HG03097 (cell line): ENCODE measurements at regions not wholly inside any gene's neighbourhood (a gene's known extent, or its start where the extent isn't known, plus 50 kb on each side); places are given as distances from the start of the nearest gene placed in this dataset.
"Not testable (repeated sequence)": the region's sequence is repeated elsewhere in the genome, so short reads cannot be mapped to it uniquely, and the experiment has no call there.

Experiments
- ATAC-seq: cut with Tn5 transposase; IDR thresholded peaks from one replicate; pipeline ENCODE4 v1.9.1; 2021; ENCODE audit not compliant: unreplicated experiment, low FRiP score

DNA sequence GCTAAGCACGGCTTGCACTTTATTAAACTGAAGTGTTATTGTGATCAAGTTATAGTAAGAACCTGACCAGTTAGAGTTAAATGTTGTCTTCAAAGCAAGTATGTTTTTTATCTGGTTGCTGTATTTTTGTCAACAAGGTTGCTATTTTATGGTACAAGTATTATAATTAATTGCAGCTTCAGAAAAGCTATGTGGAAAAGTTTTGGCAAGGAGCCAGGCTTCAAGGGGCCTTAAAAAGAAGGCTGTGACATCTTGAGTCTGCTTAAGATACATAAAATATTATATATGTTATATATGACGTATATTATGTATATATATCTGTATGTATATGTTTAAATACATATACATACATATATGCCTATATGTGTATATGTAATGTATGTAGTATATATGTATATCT is 1461.2 kb upstream of the CDH8 start:
- no peak for ATAC-seq

DNA sequence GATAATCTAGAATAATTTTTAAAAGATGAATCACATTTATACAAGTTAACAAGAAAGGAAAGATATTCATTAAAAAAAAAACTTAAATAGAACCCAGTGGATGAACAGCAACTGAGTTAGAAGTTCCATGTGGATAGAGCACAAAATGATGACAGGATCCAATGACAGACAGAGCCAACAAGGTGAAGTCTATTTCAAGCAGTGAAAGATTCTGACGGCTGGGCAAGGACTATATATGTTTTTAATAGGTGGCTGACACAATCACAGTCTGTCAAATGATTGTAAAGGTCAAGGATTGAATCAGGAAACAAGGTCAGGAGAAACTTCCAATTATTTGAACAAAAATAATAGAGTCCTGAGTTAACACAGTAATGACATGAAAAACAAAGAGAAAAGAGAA is 1460.0 kb upstream of the CDH8 start:
- ATAC-seq = no peak

DNA sequence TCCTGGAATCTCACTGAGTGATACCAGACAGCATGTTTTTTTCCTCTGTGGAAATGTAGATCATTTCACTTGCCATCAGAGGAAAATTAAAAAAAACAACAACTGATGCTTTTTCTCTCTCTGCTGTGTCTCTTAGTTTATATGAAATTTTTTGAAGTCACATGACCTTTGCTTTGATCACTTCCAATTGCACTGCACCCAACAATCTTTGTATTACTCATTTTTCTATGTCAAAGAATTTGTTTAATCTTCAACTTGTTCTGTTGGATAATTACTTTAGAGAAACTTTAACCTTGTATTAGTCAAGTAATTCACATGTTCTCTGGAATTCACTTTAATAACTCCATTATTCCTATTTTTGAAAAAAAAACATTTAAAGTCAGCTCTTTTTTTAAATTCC is 1452.7 kb upstream of the CDH8 start:
- ATAC-seq = no peak

DNA sequence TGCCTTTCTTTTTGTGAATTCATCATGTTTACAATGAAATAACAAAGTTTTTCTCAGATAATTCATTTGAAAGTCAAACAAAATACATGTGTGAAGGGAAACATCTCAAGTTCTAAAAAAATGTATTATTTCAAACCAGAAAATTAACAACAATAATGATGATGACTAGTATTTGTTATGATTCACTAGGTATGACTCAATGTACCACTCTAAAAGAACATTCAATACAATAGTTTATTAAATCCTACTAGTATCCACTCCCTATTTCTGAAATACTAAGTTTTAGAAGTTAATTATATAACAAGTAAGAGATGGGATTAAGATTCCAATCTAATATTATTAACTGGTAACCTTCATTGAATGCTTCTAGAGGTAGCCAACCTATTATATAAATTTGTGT is 1444.8 kb upstream of the CDH8 start:
- no peak for ATAC-seq

DNA sequence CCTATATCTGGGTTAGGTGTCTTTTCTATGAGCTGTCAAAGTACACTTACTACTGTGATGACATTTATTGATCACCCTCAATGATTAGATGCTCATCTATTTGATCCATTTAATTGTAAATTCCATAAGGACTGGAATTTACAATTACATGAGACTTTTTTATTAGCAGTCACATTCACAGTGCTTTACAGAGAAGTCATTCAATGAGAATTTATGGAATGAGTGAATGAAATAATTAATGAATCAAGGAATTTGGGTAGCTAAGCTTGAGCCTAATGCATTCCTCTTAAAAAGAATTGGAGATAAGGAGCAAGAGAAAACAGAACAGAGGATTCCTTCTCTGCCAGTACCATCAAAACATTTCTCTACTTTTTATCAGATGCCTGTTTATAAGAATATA is 1437.5 kb upstream of the CDH8 start:
- ATAC-seq = no peak

DNA sequence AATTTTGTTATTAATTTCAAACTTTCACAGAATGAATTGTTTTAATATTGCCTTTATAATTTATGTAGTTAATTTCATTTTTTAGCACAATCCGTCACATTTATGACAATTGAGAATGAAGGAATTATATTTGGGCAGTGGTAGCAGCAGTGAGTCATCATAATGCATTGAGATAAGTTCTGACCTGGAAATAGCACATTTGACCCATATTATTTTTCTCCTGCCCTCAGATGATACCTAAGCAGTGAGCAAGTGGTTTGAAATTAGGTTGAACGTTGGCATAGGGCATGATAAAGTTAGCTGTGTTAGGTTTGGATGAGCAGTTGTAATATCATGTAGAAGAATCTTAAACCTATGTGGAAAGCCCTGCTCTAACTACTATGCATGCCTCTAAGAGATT is 1431.3 kb upstream of the CDH8 start:
- no peak for ATAC-seq

DNA sequence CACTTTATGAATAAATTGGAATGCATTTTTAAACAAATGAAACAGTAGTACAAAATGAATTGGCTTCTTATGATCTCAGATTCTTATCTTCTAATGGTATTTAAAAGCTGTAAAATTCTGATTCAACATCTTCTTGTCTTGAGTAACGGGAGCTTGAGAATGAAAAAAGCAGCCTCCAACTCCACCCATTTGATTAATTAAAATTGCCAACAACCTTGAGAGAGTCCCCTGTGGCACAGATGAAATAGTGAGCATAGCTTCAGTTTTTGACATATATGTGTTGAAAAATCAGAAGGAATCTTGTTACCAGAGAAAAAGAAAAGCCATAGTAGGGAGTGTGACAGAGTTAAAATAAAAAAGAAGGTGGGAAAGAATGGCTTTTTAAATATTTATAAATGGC is 1426.1 kb upstream of the CDH8 start:
- no peak for ATAC-seq

DNA sequence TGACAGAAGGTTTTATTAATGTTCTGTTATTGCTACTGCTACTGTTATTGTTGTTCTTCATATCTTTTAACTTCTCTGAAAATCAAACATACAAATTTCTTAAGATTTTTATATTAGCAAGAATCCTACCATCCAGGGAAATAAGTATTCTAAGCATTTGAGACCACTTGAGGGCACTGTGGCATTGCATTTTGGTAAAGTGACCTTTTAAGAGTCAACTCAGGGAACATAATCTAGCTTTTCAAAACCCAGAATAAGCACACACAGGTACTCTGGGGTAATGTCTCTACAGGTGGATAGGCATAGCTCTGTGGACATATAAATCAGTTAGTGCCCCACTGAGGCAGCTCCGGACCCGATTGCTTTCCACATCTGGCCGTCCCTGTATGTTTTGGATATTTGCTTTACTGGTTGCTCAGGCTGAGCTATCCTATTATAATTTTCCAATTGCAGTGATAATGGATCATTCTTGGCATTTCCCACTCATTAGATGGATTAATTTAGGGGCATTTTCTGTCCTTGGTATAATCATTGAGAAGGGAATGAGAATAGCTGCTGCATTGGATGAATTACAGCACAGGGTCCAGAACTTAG is 1425.1 kb upstream of the CDH8 start:
- no peak for ATAC-seq

DNA sequence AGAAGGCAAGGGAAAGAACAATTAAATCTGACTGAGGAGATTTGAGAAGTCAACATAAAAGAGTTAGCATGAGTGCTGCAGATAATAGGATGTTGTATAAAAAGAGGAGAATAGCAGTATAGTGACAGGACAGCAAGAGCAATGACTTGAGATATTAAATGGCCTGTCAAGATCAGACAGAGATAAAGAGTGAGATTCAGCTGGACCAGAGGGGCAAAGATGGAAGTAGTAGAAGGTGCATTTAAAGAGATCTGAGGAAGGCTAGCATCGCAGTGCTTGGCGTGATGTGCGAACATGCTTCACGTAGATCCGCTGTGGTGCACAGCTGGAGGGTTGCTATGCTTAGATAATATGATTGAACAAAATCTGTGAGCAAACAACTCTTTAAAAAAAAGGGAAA is 1422.6 kb upstream of the CDH8 start:
- ATAC-seq = no peak

DNA sequence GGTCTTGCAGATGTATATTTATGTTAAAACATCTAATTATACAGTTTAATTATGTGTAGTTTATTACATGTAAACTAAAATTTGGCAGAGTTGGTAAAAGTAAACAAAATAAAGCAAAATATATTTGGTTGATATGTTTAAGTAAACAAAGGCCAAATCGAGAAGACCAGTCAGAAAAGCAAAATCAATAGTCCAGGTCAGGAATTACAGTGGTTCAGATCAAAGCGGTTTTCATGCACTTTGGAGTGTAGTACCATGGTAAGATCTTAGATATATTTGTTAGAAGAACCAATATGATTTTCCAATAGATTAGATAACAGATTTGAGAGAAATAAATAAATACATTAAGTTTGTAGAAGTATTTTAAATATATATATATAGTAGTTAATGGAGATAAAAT is 1421.6 kb upstream of the CDH8 start:
- ATAC-seq = no peak

DNA sequence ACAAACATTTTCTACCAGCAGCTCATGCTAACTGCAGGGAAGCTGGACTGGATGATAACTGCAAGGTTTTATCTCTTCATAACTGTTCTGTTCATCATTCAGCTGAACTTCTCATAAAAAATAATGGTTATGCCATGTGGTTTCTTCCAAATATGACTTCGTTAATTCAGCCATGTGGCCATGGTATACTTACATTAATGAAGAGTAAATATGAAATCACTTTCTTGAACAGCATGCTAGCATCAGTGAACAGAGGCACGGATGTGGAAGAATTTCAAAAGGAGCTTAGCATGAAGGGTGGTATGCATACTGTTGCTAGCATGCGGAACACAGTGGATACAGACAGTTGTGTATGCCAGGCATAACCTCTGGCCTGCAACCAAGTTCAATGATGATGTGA is 1417.0 kb upstream of the CDH8 start:
- no peak for ATAC-seq

DNA sequence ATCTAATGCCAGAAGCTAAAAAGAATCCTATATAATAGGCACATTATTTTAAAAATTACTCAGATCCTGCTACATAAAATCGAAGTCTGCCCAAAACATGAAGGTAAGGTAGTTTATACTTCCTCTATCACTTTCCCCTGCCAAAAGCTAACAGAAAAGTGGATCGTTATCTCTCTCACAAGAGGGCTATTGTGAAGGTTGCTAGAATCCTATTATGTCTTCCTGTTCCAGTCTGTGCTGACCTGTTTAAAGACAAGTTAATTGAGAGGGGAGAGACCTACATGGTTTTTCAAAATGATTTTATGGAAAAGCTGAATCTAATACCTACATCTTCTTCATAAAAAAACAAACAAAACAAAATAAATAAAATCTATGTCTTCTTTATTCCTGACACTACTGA is 1410.9 kb upstream of the CDH8 start:
- no peak for ATAC-seq

DNA sequence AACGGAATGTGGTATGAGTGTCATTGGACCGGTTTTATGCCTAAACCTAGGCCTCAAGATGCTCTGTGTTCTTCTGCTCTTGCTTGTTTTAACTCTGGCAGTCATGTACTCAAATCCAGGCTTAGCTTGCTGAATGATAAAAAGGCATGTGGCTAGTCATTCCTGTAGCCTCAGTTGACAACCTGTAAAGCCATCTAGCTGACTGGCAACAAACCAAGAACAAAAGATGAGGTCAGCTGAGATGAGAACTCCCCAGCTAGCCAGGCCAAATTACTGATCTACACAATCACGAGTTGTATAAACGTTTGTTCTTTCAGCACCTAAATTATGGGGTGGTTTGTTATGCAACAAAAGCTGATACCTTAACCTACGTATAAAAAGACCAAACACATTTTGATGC is 1406.0 kb upstream of the CDH8 start:
- no peak for ATAC-seq

DNA sequence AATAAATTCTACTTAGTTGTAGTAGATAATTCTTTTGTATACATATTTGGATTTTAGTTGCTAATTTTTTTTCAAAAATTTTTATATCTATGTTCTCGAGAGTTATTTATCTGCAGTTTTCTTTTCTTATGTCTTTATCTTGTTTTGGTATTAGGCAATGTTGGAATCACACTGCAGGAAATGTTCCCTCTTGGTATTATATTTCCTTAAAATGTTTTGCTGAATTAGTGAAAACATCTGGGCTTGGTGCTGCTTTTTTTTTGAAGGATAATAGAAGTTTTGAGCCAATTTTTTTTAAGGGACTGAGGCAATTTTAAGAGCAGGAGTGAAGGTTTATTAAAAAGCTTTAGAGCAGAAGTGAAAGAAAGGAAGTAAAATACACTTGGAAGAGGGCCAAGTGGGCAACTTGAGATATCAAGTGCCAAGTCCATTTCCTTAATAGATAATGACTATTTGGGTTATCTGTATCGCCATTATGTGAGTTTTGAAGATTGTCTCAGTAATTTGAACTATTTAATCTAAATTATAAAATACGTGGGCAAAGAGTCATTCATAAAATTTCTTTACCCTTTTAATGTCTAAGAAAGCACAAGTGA is 1390.1 kb upstream of the CDH8 start:
- ATAC-seq = no peak

DNA sequence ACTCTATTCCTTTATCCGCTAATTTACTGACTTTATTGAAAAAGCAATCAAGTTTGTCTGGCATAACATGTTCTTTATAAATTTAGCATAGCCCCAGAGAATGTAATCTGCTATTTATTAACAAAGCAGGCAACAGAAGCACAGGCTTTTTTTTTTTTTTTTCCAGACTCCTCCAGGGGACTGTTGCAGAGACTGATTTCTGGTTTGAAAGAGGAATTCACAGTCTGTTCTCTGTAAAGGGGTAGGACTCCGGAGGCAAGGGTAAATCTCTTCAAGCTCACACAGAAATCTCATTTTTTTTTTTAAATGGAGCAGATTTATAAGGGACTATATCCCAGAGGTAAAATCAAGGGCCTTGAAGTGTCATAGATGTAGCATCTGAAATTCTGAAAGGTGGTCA is 1386.5 kb upstream of the CDH8 start:
- no peak for ATAC-seq

DNA sequence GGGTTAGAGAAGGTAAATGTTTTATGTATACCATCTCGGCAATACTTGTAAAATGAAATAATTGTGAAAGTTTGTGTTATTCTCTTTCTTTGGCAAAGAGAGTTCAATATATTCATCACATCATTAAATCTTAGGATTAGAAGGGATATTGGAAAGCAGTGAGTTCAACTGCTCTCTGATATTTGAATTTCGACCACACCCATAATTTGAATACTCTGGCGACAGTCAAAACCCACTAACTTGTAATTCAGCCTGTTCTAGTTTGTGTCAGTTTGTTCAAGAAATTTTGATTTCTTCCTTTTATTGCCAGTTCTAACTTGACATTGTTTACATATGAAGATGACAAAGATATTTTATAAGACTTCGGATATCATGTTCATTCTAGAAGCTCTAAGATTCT is 1380.5 kb upstream of the CDH8 start:
- ATAC-seq = no peak

DNA sequence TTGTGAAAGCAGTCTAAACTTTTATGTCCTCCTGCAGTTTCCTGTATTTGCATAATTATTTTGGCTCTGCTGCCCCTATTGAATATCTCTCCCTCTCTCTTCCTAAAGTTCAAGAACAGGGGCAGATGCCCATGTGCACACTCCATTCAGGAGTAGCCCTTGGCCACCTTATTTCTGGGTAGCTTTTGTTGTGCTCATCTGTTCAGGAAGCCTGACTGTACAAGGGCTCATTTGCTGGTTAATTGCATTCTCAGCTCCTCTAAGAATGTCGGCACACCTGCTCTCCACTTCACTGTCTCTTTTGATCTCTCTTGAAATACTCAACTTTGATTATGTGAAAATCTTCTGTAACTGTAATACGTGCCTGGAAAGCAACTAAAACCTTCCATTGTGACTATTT is 1378.8 kb upstream of the CDH8 start:
- ATAC-seq = no peak

DNA sequence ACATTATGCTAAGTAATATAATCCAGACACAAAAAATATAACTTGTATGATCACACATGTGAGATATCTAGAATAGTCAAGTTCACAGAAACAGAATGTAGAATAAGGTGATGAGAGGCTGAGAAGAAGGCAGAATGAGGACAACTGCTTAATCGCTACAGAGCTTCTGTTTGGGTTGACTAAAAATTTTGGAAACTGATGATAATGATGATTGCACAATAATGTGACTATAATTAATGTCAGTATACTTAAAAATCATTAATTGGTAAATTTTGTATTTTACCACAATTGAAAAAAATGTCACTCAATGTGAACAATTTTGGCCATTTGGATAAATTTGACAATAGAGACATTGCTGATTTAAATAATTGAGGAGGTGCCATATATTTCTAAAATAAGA is 1374.4 kb upstream of the CDH8 start:
- no peak for ATAC-seq

DNA sequence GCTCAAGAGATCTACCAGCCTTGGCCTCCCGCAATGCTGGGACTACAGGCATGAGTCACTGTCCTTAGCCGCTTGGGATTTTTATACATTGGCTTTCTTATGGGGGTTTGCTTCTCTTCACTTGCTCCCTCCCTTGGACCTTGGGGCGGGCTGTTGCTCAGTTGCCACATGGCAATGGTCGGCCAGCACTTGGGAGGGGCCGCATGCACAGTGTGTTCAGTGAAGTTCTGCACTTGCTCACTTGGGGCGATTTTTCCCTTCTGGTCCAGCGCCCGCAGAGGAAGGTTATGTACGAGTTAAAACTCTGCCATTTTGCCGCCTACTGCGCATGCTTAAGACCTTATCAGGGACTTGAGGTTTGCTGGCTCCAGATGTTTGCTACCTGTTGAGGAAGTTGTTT is 1367.6 kb upstream of the CDH8 start:
- ATAC-seq = no peak

DNA sequence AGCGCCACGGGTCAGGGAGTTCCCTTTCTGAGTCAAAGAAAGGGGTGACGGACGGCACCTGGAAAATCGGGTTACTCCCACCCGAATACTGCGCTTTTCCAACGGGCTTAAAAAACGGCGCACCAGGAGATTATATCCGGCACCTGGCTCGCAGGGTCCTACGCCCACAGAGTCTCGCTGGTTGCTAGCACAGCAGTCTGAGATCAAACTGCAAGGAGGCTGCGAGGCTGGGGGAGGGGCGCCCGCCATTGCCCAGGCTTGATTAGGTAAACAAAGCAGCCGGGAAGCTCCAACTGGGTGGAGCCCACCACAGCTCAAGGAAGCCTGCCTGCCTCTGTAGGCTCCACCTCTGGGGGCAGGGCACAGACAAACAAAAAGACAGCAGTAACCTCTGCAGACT is 1352.0 kb upstream of the CDH8 start:
- not testable (repeated sequence) for ATAC-seq

DNA sequence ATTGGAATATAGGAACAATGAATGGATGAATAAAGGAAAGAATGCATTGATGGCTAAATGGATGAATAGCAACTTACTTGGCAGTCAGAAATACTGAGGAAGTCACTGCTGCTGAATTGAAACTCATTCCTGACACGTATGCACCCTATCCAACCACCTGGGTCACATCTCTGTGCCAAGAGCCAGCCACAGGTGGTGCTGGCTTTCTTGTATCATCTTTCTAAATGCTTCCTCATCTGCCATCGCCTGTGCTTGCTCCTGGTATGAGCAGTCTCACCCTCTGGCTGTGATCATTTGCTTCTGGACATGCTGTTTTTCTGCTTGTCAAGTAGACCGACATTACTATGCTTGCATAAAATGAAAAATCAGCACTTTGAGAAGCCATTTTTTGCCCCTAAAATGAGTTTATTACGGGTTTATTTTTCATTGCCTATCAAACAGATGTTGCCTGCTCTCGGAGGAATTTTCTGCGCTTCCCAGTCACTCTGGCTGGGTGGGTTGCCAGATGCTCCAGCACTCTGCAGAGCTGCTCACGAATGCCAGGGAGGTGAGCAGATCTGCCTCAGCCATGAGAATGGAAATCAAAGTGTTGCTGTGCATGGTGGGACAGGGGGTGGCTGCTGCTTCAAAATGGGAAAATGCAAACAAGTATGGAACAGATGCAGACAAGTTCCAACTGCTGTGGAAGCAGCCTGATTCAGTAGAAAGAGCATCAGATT is 1349.6 kb upstream of the CDH8 start:
- no peak for ATAC-seq

DNA sequence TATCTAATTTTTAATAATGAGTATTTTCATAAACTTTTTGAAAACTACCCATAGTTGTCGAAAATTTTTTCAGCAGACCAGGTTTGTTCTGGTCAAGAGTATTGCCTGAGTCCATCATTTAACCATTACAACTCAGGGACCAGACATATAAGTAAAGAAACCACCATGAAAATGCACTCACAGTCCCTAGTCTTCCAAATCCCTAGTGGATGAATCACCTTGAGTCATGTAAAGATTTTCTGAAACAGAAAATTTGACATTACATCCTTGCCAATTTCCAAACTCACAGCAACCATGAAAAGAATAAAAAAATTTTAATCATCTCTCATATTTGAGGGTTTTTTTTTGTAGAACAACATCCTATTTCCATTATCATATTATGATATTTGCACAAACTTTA is 1337.5 kb upstream of the CDH8 start:
- no peak for ATAC-seq
